Activated CD4-positive, alpha-beta T cell treated with anti-CD3 and anti-CD28 coated beads, Interleukin-2, amount 50 U/mL, for 48 hours (primary cell): ENCODE measurements at regions not wholly inside any gene's neighbourhood (a gene's known extent, or its start where the extent isn't known, plus 50 kb on each side); places are given as distances from the start of the nearest gene placed in this dataset.

Experiments
- DNase-seq, 2 experiments: peaks; one replicate each; pipeline ENCODE4 v3.0.0-alpha.2; 2020

DNA sequence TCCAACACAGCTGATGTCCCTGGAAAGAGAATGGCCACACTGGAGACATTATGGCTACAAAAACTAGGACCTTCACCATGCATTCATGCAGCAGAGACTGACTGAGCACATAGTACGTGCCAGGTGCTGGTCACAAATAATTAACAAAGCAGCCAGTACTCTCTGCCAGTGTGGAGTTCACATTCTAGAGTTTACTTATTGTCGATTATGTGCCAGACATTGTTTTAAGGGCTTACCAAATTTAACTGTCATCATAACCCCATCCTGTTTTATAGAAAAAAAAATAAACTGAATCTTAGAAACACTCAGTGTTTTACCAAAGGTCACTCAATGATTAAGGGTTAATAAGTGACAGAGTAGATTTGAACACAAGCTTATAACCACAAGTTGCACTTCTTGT is 143.3 kb downstream of the RRAGC start:
- DNase-seq: no peak

DNA sequence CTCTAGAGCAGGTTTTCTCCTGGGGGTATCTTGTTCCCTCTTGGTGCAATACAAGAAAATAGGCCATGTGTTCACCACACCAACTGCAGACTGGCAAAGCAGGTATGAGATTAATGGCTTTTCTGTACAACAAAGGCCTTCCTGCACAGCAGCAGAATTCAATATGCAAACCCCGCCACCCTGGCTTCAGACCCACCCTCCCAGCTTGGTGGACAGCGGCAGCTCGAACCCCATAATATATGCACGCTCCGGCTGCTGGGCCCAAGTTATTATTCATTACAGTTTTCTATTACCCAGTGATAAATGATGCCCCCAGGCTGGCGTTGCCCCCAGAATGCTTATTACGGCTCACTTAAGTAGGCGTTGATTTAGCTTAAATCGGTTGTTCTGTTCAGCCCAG is 144.2 kb downstream of the RRAGC start:
- no peak for DNase-seq

DNA sequence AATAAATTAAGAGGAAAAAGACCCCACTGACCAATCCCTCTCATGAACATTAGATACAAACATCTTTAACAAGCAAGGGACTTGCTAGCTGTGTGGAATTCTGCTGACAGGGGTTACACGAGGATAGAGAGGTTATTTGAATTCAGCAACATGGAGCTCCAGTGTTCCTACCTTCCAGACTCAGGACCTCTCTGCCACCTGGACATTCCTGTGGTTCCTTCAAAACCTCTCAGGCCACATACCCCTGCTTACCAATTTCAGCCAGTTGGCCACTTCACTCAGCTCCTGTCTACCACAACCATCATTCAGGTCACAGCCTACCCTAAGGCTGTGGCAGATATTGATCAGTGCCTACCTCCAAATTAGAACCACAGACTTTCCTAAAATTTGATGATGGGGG is 147.5 kb downstream of the RRAGC start:
- no peak for DNase-seq

DNA sequence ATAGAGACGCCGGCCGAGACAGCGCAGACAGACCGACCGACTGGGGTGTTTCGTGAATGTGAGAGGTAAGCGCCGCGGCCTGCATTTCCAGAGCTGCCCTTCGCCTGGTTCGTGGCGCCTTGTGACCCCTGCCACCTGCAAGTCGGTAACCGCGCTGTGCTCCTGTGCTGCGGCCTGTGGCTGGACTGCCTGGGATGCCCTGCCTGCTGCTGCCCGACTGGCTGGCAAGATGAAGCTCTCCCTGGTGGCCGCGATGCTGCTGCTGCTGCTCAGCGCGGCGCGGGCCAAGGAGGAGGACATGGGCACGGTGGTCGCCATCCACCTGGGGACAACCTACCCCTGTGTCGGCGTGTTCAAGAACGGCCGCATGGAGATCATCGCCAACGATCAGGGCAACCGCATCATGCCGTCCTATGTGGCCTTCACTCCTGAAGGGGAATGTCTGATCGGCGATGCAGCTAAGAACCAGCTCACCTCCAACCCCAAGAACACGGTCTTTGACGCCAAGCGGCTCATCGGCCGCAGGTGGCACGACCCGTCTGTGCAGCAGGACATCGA is 150.8 kb downstream of the RRAGC start:
- no peak for DNase-seq

GRCh38 chr1:38701088-38701487 is 158.5 kb downstream of the RRAGC start:
- no peak for DNase-seq

GRCh38 chr1:38700077-38700470 is 159.5 kb downstream of the RRAGC start:
- DNase-seq: no peak

DNA sequence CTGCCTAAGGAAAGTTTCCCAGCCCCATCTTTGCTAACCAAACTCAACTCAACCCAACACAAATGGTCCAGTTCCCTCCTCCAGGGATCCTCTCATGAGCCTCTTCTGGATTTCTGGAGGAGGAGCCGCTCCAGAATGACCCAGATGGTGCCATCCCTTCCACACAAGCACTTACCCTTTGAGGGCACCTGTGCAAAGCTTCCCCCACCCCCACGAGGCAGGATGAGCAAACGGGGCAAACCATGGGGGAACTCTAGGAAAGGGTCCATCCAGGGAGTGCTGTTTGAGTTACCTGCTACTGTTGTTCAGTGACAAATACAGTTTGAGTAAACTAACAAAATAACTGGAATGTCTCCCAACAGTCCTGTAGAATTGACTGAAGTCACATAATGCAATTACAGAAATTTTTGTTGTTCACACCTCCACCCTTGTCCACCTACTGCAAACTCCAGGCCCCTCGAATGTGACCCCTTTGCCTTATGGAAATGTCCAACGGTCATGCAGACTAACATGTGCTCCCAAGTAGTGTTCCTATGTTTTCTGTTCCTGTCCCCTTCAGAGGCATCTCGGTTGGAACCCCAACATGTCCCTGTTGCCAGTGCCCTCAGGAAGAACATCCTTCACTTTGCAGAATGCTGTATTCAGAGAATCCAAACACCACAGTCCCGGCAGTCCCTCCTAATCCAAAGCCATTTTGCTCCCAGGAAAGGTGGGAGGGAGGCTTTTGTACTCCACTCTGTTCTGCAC is 160.1 kb downstream of the RRAGC start:
- no peak for DNase-seq

DNA sequence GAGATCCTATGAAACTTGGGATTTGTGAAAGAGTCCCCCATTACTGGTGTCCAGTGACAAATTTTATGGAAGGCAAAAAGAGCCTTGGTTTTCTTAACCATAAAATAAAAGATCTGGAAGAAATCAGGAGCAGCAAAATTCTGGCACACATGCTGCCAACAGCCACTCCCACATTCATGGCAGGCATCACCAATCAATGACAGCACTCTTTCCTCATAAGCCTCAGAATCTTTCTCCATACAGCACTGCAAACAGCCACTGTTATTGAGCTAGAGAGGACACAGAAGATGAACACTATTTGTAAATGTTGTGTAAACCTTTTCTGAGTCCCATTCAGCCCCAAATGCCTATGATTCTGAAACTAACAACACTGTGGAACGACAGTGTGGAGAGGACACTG is 162.2 kb downstream of the RRAGC start:
- no peak for DNase-seq

- DNase-seq: no peak
Observed at GRCh38 chr1:38696371-38696770, 163.2 kb downstream of the RRAGC start.

DNA sequence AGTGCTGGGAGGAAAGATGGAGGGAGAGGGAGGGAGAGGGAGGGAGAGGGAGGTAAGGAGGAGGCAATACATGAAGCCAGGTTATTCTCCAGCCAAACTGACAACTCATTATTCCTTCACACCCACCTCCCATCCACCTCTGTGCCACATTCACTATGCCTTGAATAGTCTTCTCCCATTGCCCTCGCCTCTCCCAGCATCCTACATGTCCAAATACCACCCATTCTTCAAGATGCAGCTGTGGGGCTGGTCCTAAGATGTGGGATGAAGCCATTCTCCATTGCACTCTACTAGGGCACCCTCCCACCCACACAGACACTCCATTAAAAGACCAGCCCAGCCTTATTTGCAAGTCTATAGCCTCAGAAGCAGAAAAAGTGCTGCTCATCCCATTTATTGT is 165.8 kb downstream of the RRAGC start:
- DNase-seq: no peak

DNA sequence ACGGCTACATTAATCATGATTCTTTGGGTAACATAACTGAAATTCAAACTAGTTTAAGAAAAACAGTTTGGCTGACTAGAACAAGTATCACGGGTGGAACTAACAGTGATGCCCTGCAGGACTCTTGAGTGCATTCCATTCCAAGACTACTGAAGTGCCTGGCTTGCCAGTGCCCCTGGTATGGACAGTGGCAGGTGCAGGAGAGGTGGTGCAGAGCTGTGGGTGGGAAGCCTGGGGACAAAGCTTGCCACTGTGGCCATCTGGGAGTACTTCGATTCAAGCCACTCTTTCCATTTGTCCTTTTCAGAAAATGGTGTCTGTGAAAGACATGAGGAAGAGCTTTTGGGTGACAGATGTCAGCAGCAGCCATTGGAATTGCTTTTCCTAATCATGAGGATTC is 166.5 kb downstream of the RRAGC start:
- DNase-seq: no peak

DNA sequence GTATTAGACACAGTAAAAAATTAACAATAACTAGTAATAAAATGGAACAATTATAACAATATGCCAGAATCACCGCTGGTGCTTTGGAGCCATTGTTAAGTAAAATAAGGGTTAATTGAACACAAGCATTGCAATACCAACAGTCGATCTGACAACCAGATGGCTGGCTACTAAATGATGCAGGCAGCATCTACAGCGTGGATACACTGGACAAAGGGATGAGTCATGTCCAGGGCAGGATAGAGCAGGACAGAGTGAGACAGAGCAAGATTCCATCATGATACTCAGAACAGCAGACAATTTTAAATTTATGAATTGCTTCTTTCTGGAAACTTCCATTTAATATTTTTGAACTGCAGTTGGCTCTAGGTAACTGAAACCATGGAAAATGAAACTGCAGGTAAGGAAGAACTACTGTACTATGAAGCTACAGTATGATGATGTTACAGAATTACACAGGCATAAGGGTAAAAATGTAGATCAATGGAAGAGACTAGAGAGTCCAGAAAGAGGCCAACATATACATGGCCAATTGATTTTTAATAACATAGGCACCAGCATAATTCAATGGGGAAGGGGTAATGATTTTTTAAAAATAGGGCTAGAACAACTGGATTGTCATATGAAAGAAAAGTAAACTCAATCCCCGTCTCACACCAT is 168.7 kb downstream of the RRAGC start:
- no peak for DNase-seq

GRCh38 chr1:38686927-38687255 is 172.7 kb downstream of the RRAGC start:
- DNase-seq: no peak

DNA sequence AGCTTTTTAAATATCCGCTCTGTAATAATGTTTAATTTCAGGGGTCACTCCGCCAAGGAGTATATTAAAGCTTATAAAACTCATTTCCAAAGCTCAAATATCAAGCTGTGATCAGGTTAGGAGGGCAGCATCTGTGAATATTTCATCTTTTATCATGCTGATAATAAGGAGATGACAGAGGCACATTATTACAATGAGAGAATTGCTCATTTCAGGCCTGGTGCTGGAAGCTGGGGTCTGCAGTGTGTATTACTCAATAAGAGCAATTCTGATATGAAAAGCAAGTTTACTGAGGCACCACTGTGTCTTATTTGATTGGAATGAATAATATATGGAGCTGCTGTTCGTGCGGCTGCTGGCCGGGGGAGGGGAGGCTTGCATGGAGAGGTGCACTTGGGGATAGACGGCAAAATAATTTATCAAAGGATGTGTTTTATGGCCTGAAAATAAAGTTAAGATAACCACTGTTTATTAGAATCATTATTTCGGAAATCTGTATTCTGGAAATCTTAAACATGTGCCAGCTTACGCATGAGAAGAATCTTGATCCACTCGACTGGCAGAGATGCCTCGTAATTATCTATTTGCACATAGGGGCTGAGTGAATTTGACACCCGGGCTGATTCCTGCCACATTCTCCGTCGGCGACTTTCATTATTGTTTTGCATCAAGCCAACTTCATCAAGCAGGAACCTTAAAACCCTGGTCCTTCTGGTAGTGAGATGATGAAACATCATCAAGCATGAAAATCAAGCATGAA is 173.2 kb downstream of the RRAGC start:
- DNase-seq: no peak

GRCh38 chr1:38685388-38685787 is 174.2 kb downstream of the RRAGC start:
- no peak for DNase-seq

GRCh38 chr1:38680801-38681510 is 178.6 kb downstream of the RRAGC start:
- DNase-seq: no peak

GRCh38 chr1:38677756-38678155 is 181.8 kb downstream of the RRAGC start:
- no peak for DNase-seq

- DNase-seq: no peak
Observed at GRCh38 chr1:38677311-38677710, 182.3 kb downstream of the RRAGC start.

GRCh38 chr1:38672692-38673091 is 186.9 kb downstream of the RRAGC start:
- no peak for DNase-seq

DNA sequence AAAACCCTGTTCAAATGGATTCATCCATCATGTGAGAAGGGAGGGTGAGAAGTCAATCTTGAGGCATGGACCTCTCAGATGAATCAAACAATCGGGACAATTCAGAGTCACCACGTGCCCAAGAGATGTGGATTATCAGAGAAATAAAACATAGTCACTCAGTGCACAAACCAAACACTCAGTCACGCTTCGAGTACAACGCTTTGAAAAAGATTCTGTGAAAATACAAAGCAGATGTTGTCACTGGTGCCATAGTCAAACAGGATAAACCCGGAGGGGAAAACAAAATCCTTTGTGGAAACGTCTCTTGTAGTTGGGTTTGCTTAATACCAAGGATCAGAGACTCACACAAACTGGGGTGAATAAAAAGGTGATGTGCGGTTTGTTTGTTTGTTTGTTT is 188.4 kb downstream of the RRAGC start:
- no peak for DNase-seq

DNA sequence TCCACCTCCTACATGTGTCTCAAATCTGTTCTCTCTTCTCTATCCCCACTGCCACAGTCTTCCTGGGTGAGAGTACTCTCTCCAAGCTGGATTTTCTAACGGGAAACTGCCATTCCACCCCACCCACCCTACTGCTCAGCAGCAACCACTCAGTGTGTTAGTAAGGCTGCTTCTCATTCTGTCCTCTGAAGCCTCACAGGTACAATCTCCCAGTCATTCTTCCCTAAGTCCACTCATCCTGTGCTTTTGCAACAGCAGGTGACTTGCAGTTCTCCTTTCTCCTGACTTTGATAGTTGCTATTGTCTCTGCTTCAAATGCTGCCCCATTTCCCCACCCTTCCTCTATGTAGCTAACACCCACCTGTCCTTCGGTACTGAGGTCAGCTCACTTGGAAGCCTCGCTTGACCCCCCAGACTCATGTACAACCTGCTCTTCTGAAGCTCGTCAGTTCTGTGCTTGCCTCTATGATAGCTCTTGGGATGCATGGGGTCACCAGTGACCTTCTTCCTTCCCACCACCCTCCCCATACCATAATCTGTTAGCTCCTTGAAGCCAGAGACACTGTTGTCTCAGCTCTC is 188.9 kb downstream of the RRAGC start:
- DNase-seq: no peak

DNA sequence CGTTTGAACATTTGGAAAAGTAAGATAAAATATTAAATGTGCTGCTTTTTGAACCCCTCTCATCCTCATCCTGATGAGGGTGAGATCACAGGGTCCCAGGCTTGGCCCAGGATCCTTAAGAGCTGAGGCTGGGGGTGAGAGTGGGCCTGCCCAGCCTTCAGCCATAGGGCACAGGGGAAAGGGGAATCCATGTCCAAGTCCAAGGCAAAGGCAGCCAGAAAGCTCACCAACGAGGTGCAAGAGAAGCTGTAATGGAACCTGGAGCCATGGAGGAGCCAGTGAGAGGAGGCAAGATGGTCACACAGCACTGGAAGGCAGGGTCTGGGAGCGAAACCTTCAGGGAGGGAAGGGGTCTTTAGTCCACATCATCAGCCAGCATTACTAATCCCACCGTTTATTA is 191.9 kb downstream of the RRAGC start:
- DNase-seq: no peak

- no peak for DNase-seq
Observed at GRCh38 chr1:38662126-38662525, 197.4 kb downstream of the RRAGC start.
